CD4-positive, alpha-beta memory T cell (primary cell): ENCODE measurements at regions not wholly inside any gene's neighbourhood (a gene's known extent, or its start where the extent isn't known, plus 50 kb on each side); places are given as distances from the start of the nearest gene placed in this dataset.

Experiments
- CTCF ChIA-PET: fragments of 350-600 bp; sonication (Branson Sonifier 250); formaldehyde crosslinking; loops from one replicate; lab custom pipeline; 2021; ENCODE audit warnings: inconsistent platforms; ENCODE audit not compliant: partially characterized antibody; lab: Charles Lee
- POLR2A ChIA-PET: fragments of 350-600 bp; sonication (Branson Sonifier 250); formaldehyde crosslinking; loops from one replicate; lab custom pipeline; 2021; ENCODE audit not compliant: partially characterized antibody; lab: Charles Lee
- DNase-seq, 5 donors: peaks; one replicate each; pipeline versions ENCODE4 v3.0.0 to v3.0.0-alpha.2; 2020 to 2022; ENCODE audit warnings: mixed read lengths in 1 of 5
- H3K27ac ChIP-seq: one replicate; pipeline ENCODE4 v1.7.0; 2013; ENCODE audit warnings: low read depth, low read length
- H3K27me3 ChIP-seq: 2 replicates; pipeline ENCODE4 v1.7.0; 2013; ENCODE audit warnings: mild to moderate bottlenecking, low read length, moderate library complexity; ENCODE audit not compliant: insufficient read depth
- H3K36me3 ChIP-seq: 2 replicates; pipeline ENCODE4 v1.7.0; 2013; ENCODE audit warnings: mild to moderate bottlenecking, low read length, moderate library complexity; ENCODE audit not compliant: insufficient read depth
- H3K4me1 ChIP-seq: 2 replicates; pipeline ENCODE4 v1.7.0; 2013; ENCODE audit warnings: mild to moderate bottlenecking, low read length, moderate library complexity; ENCODE audit not compliant: insufficient read depth
- H3K4me3 ChIP-seq, 2 donors: one replicate each; pipeline ENCODE4 v1.7.0; 2013; ENCODE audit warnings: low read length in 2 of 2, mild to moderate bottlenecking in 1 of 2
- H3K9me3 ChIP-seq, 2 donors: one replicate each; pipeline ENCODE4 v1.7.0; 2013; ENCODE audit warnings: low read length in 2 of 2, control low read depth in 1 of 2; ENCODE audit not compliant: control insufficient read depth in 1 of 2
- H3K27ac Mint-ChIP-seq, 7 donors: one replicate each; pipeline ENCODE4 v1.8.0; 2020 to 2021; ENCODE audit warnings: mixed read lengths in 7 of 7, mild to moderate bottlenecking in 6 of 7, inconsistent platforms in 3 of 7, moderate library complexity in 3 of 7
- H3K27me3 Mint-ChIP-seq, 2 donors: one replicate each; pipeline ENCODE4 v1.8.0; 2020 to 2021; ENCODE audit warnings: mixed read lengths in 2 of 2
- H3K36me3 Mint-ChIP-seq, 2 donors: one replicate each; pipeline ENCODE4 v1.8.0; 2020 to 2021; ENCODE audit warnings: mixed read lengths in 2 of 2, inconsistent platforms in 1 of 2, mild to moderate bottlenecking in 1 of 2
- H3K4me1 Mint-ChIP-seq, 4 donors: one replicate each; pipeline ENCODE4 v1.8.0; 2020 to 2021; ENCODE audit warnings: mixed read lengths in 4 of 4, mild to moderate bottlenecking in 1 of 4
- H3K4me3 Mint-ChIP-seq, 8 donors: one replicate each; pipeline ENCODE4 v1.8.0; 2020 to 2021; ENCODE audit warnings: mixed read lengths in 8 of 8, mild to moderate bottlenecking in 7 of 8, moderate library complexity in 6 of 8, inconsistent platforms in 3 of 8
- H3K9me3 Mint-ChIP-seq, 8 donors: one replicate each; pipeline ENCODE4 v1.8.0; 2020 to 2021; ENCODE audit warnings: mixed read lengths in 8 of 8, mild to moderate bottlenecking in 5 of 8, inconsistent platforms in 3 of 8, moderate library complexity in 1 of 8
- intact Hi-C: fragments of 100-400 bp; cut with micrococcal nuclease; formaldehyde crosslinking; loops from one replicate; pipeline ENCODE4 v1.15.1; 2023

GRCh38 chr1:181159451-181160140 is 71.1 kb downstream of the IER5 start:
- DNase-seq: peak; percentile 72 to 84 (median 76)
- peaks cover 40% of the 10 kb centered on the region for H3K4me1 ChIP-seq
- H3K4me3 Mint-ChIP-seq: peak overlapping the region; percentile 65 to 83 (median 76)
- peaks cover 0 to 26% (median 20%) of the 10 kb centered on the region in 8 donors for H3K9me3 Mint-ChIP-seq
- POLR2A ChIA-PET: interaction anchor here (0.5 to 6.9 kb wide), 19 partner anchors 8 to 1277 kb away, joined by 3 to 73 read pairs (median 4); partner anchors contain the start of genes IER5 and MR1
- intact Hi-C loops: loop anchor here (1.0 kb wide), 1 partner anchor 10 kb away; no protein-coding TSS in a partner anchor
- H3K27me3 Mint-ChIP-seq: peaks cover 0 to 3% of the 10 kb centered on the region in 2 donors
- peaks cover 0 to 11% of the 10 kb centered on the region in 2 donors for H3K9me3 ChIP-seq
- no peaks in the 10 kb centered on the region for H3K36me3 ChIP-seq
- H3K27ac ChIP-seq: peak overlapping the region; percentile 16
- H3K4me3 ChIP-seq: peak overlapping the region in 1 of 2 donors; percentile 17
- CTCF ChIA-PET: interaction anchor here (0.6 to 12.6 kb wide), 5 partner anchors 10 to 122 kb away, joined by 3 to 262 read pairs (median 7); no protein-coding TSS in a partner anchor
- no peaks in the 10 kb centered on the region for H3K27me3 ChIP-seq
- H3K4me1 Mint-ChIP-seq: peaks cover 28 to 48% (median 39%) of the 10 kb centered on the region in 4 donors
- peaks cover 6 to 11% of the 10 kb centered on the region in 2 donors for H3K36me3 Mint-ChIP-seq
- H3K27ac Mint-ChIP-seq: peak overlapping the region; percentile 91 to 98 (median 96)

- Histone ChIP-seq H3K36me3 (no peaks in the 10 kb centered on the region), H3K4me3 (no peak overlapping the region), H3K27ac (peak overlapping the region; percentile 16), H3K9me3 (peaks cover 0 to 11% of the 10 kb centered on the region in 2 donors), H3K4me1 (peaks cover 40% of the 10 kb centered on the region), H3K27me3 (no peaks in the 10 kb centered on the region)
- DNase-seq: no peak
- H3K36me3 Mint-ChIP-seq: peaks cover 6 to 11% of the 10 kb centered on the region in 2 donors
- H3K27ac Mint-ChIP-seq: peak overlapping the region; percentile 91 to 98 (median 96)
- ChIA-PET POLR2A (interaction anchor here (0.7 to 6.9 kb wide), 15 partner anchors 11 to 1278 kb away, joined by 3 to 73 read pairs (median 4); partner anchors contain the start of genes IER5, MR1 and XPR1), CTCF (interaction anchor here (1.1 to 12.6 kb wide), 5 partner anchors 9 to 123 kb away, joined by 4 to 262 read pairs (median 7); no protein-coding TSS in a partner anchor)
- peak overlapping the region in 6 of 8 donors; percentile 70 to 83 (median 80) for H3K4me3 Mint-ChIP-seq
- peaks cover 0 to 3% of the 10 kb centered on the region in 2 donors for H3K27me3 Mint-ChIP-seq
- intact Hi-C loops: no loop called here
- H3K9me3 Mint-ChIP-seq: peaks cover 2 to 31% (median 24%) of the 10 kb centered on the region in 8 donors
- H3K4me1 Mint-ChIP-seq: peaks cover 28 to 48% (median 39%) of the 10 kb centered on the region in 4 donors
These were observed 71.8 kb downstream of the IER5 start for GRCh38 chr1:181160322-181160721.

- Histone ChIP-seq H3K36me3 (no peaks in the 10 kb centered on the region), H3K27ac (no peak overlapping the region), H3K9me3 (peaks cover 0 to 11% of the 10 kb centered on the region in 2 donors), H3K4me1 (peaks cover 40% of the 10 kb centered on the region), H3K4me3 (no peak overlapping the region), H3K27me3 (no peaks in the 10 kb centered on the region)
- Mint-ChIP-seq H3K9me3 (peaks cover 2 to 34% (median 25%) of the 10 kb centered on the region in 8 donors), H3K4me3 (peak overlapping the region in 3 of 8 donors; percentile 2 to 30 (median 10)), H3K27me3 (peaks cover 0 to 3% of the 10 kb centered on the region in 2 donors), H3K4me1 (peaks cover 29 to 49% (median 40%) of the 10 kb centered on the region in 4 donors), H3K27ac (peak overlapping the region; percentile 55 to 96 (median 83)), H3K36me3 (peaks cover 6 to 11% of the 10 kb centered on the region in 2 donors)
- CTCF ChIA-PET: interaction anchor here (0.8 to 12.6 kb wide), 8 partner anchors 9 to 194 kb away, joined by 3 to 262 read pairs (median 4); no protein-coding TSS in a partner anchor
- POLR2A ChIA-PET: interaction anchor here (0.7 to 6.9 kb wide), 9 partner anchors 12 to 1278 kb away, joined by 3 to 73 read pairs (median 8); partner anchors contain the start of genes IER5, MR1 and XPR1
- intact Hi-C loops: no loop called here
- DNase-seq: peak in 3 of 5 donors; percentile 13 to 40 (median 21)
These were observed 72.7 kb downstream of the IER5 start for GRCh38 chr1:181160998-181161870.

DNA sequence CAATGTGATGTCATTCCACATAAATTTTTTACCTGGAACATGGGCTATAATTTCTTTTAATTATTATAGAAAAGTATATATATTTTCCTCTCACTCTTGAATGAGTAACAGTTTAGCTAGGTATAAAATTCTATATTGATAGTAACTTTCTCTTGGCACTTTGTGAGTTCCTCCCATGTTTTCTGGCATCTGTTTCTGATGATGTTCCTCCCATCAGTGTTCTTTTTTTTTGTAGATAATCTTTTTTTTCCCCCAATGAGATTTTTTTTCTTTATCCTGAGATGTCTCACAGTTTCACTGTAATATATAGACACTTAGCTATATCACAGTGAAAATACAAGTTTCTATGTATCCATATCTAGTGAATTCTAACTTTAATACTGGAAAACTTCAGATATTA is 75.2 kb downstream of the IER5 start:
- H3K27me3 Mint-ChIP-seq: peaks cover 0 to 3% of the 10 kb centered on the region in 2 donors
- DNase-seq: no peak
- intact Hi-C loops: no loop called here
- H3K4me1 Mint-ChIP-seq: peaks cover 25 to 36% (median 31%) of the 10 kb centered on the region in 4 donors
- CTCF ChIA-PET: interaction anchor here (0.9 to 12.6 kb wide), 8 partner anchors 17 to 142 kb away, joined by 3 to 262 read pairs (median 6); no protein-coding TSS in a partner anchor
- H3K4me1 ChIP-seq: peaks cover 29% of the 10 kb centered on the region
- no peak overlapping the region for H3K4me3 ChIP-seq
- H3K27ac ChIP-seq: no peak overlapping the region
- H3K9me3 ChIP-seq: peaks cover 0 to 11% of the 10 kb centered on the region in 2 donors
- no peak overlapping the region for H3K27ac Mint-ChIP-seq
- H3K36me3 Mint-ChIP-seq: peaks cover 6 to 14% of the 10 kb centered on the region in 2 donors
- peaks cover 2 to 37% (median 25%) of the 10 kb centered on the region in 8 donors for H3K9me3 Mint-ChIP-seq
- no peak overlapping the region for H3K4me3 Mint-ChIP-seq
- POLR2A ChIA-PET: interaction anchor here (0.9 to 6.5 kb wide), 5 partner anchors 14 to 74 kb away, joined by 3 to 71 read pairs (median 7); no protein-coding TSS in a partner anchor
- no peaks in the 10 kb centered on the region for H3K27me3 ChIP-seq
- no peaks in the 10 kb centered on the region for H3K36me3 ChIP-seq

GRCh38 chr1:181166377-181167196 is 78.1 kb downstream of the IER5 start:
- Histone ChIP-seq H3K4me1 (peaks cover 6% of the 10 kb centered on the region), H3K9me3 (peaks cover 0 to 11% of the 10 kb centered on the region in 2 donors), H3K36me3 (no peaks in the 10 kb centered on the region), H3K27ac (no peak overlapping the region), H3K4me3 (no peak overlapping the region), H3K27me3 (no peaks in the 10 kb centered on the region)
- POLR2A ChIA-PET: interaction anchor here (0.8 to 1.9 kb wide), 7 partner anchors 17 to 82 kb away, joined by 4 to 14 read pairs (median 5); partner anchors contain the start of gene IER5
- H3K27me3 Mint-ChIP-seq: no peaks in the 10 kb centered on the region
- H3K36me3 Mint-ChIP-seq: peaks cover 6 to 8% of the 10 kb centered on the region in 2 donors
- intact Hi-C loops: loop anchor here (1.0 to 5.0 kb wide), 9 partner anchors 17 to 651 kb away; partner anchors contain the start of genes IER5 and XPR1
- peaks cover 2 to 37% (median 24%) of the 10 kb centered on the region in 8 donors for H3K9me3 Mint-ChIP-seq
- peaks cover 5 to 8% (median 6%) of the 10 kb centered on the region in 4 donors for H3K4me1 Mint-ChIP-seq
- CTCF ChIA-PET: interaction anchor here (0.7 to 12.6 kb wide), 16 partner anchors 10 to 651 kb away, joined by 3 to 262 read pairs (median 6); partner anchors contain the start of gene MR1
- peak; percentile 72 to 78 (median 76) for DNase-seq
- peak overlapping the region; percentile 57 to 88 (median 76) for H3K27ac Mint-ChIP-seq
- H3K4me3 Mint-ChIP-seq: peak overlapping the region in 7 of 8 donors; percentile 41 to 84 (median 72)
